Keratinocyte (primary cell): ENCODE measurements at regions not wholly inside any gene's neighbourhood (a gene's known extent, or its start where the extent isn't known, plus 50 kb on each side); places are given as distances from the start of the nearest gene placed in this dataset.

Source experiments
- DNase-seq: peaks from one replicate; pipeline ENCODE4 v3.0.0-alpha.2; 2011; ENCODE audit warnings: low read depth, missing footprints, low spot score
- FAIRE-seq: peaks from 2 replicates; lab custom pipeline; 2011; peaks lifted over from hg19 to GRCh38; lab: Jason Lieb, UNC
- H2AFZ ChIP-seq: 2 replicates; pipeline ENCODE4 v1.6.0; 2012; ENCODE audit warnings: low read length, control low read depth, inconsistent platforms; ENCODE audit not compliant: control insufficient read depth
- H3K27ac ChIP-seq: 2 replicates; pipeline ENCODE4 v1.5.1; 2011; ENCODE audit warnings: low read length; ENCODE audit not compliant: control insufficient read depth, insufficient read depth
- H3K27me3 ChIP-seq: 3 replicates; pipeline ENCODE4 v1.6.0; 2011; ENCODE audit warnings: low read length; ENCODE audit not compliant: control insufficient read depth, insufficient read depth; ENCODE audit errors: extremely low read depth
- H3K36me3 ChIP-seq, 2 experiments: 2 replicates in 1 of 2; 3 replicates in 1 of 2; pipeline ENCODE4 v1.5.1; 2011; ENCODE audit warnings: low read length in 2 of 2, mild to moderate bottlenecking in 1 of 2; ENCODE audit not compliant: control insufficient read depth in 2 of 2, insufficient read depth in 2 of 2; ENCODE audit errors: extremely low read depth in 1 of 2
- H3K4me1 ChIP-seq: 3 replicates; pipeline ENCODE4 v1.5.1; 2011; ENCODE audit warnings: low read length; ENCODE audit not compliant: control insufficient read depth, insufficient read depth; ENCODE audit errors: extremely low read depth
- H3K4me2 ChIP-seq: 3 replicates; pipeline ENCODE4 v1.6.0; 2011; ENCODE audit warnings: low read depth, low read length; ENCODE audit not compliant: control insufficient read depth, insufficient read depth; ENCODE audit errors: extremely low read depth
- H3K4me3 ChIP-seq, 3 experiments: fragments of 200-600 bp in 1 of 3; sonication (generic) in 1 of 3; 2 replicates in 2 of 3; 3 replicates in 1 of 3; pipeline ENCODE4 v1.5.1; 2011 to 2016; ENCODE audit warnings: low read length in 3 of 3, mild to moderate bottlenecking in 3 of 3, control low read depth in 2 of 3, inconsistent platforms in 1 of 3, low read depth in 1 of 3, mixed read lengths in 1 of 3, mixed run types in 1 of 3, moderate library complexity in 1 of 3; ENCODE audit not compliant: control insufficient read depth in 2 of 3, insufficient read depth in 2 of 3; ENCODE audit errors: extremely low read depth in 1 of 3
- H3K79me2 ChIP-seq: 2 replicates; pipeline ENCODE4 v1.6.0; 2012; ENCODE audit warnings: low read length; ENCODE audit not compliant: control insufficient read depth, insufficient read depth
- H3K9ac ChIP-seq: 3 replicates; pipeline ENCODE4 v1.6.0; 2011; ENCODE audit warnings: low read length; ENCODE audit not compliant: control insufficient read depth, insufficient read depth; ENCODE audit errors: extremely low read depth
- H3K9me1 ChIP-seq: 3 replicates; pipeline ENCODE4 v1.6.0; 2011; ENCODE audit warnings: low read length; ENCODE audit not compliant: control insufficient read depth, insufficient read depth; ENCODE audit errors: extremely low read depth
- H3K9me3 ChIP-seq: 2 replicates; pipeline ENCODE4 v1.5.1; 2012; ENCODE audit warnings: low read depth, low read length; ENCODE audit not compliant: control insufficient read depth
- H4K20me1 ChIP-seq: 3 replicates; pipeline ENCODE4 v1.6.0; 2011; ENCODE audit warnings: low read length; ENCODE audit not compliant: control insufficient read depth, insufficient read depth; ENCODE audit errors: extremely low read depth
- CTCF ChIP-seq, 3 experiments: IDR thresholded peaks in 1 of 3; conservative IDR thresholded peaks in 1 of 3; optimal IDR thresholded peaks in 1 of 3; 2 replicates in 2 of 3; 3 replicates in 1 of 3; pipeline versions ENCODE3 to v1.5.1; 2011; ENCODE audit warnings: low read length in 3 of 3, mild to moderate bottlenecking in 3 of 3, moderate library complexity in 2 of 3, control low read depth in 1 of 3, inconsistent platforms in 1 of 3; ENCODE audit not compliant: insufficient read depth in 2 of 3; ENCODE audit errors: extremely low read depth in 1 of 3
- EZH2 ChIP-seq: IDR thresholded peaks from one replicate; pipeline ENCODE4 v1.6.1; 2012; ENCODE audit warnings: inconsistent platforms, mild to moderate bottlenecking, low read length, moderate library complexity
- dilution Hi-C: fragments of 300-500 bp; cut with MboI; formaldehyde crosslinking; loops from one replicate; pipeline ENCODE4 v1.7.0; 2020; ENCODE audit warnings: low sequenced_read_pairs; ENCODE audit not compliant: extremely low pct_ligation_motif_present

DNA sequence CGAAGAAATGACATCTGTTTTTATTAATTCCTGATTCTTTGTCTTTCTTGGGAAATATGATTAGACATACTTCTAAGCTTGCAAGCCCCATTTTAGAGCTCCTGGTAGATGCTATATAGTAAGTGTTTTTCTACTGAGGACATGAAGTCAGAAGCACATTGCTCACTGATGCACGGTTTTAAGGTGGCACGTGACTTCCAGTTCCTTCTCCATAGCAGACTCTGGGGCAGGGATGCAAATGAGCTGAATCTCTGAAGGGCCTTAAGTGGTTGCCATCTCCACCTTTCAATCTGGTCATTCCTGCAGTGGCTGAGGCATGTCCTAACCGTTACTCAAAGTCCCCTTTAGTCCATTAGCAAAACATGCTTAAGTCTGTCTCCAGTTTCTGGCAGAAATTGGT is 421.2 kb upstream of the HTR1E start:
- Histone ChIP-seq H3K9me1 (no peaks in the 10 kb centered on the region), H3K27ac (no peak overlapping the region), H3K36me3 (no peaks in the 10 kb centered on the region), H3K9ac (no peak overlapping the region), H3K79me2 (no peaks in the 10 kb centered on the region), H4K20me1 (no peaks in the 10 kb centered on the region), H3K9me3 (no peaks in the 10 kb centered on the region), H2AFZ (no peak overlapping the region), H3K4me1 (no peaks in the 10 kb centered on the region), H3K4me2 (no peak overlapping the region), H3K27me3 (no peaks in the 10 kb centered on the region), H3K4me3 (no peak overlapping the region)
- dilution Hi-C loops: no loop called here
- DNase-seq (no peak), FAIRE-seq (no peak)
- TF ChIP-seq CTCF (optimal IDR thresholded peaks at IDR 0.05 in 1 of 3, IDR thresholded peaks at IDR 0.05 in 1 of 3, conservative IDR thresholded peaks at IDR 0.05 in 1 of 3; ENCODE audit: extremely low read depth in 1 of 3, insufficient read depth in 2 of 3, low read length in 3 of 3): no peak
- TF ChIP-seq EZH2: no peak

DNA sequence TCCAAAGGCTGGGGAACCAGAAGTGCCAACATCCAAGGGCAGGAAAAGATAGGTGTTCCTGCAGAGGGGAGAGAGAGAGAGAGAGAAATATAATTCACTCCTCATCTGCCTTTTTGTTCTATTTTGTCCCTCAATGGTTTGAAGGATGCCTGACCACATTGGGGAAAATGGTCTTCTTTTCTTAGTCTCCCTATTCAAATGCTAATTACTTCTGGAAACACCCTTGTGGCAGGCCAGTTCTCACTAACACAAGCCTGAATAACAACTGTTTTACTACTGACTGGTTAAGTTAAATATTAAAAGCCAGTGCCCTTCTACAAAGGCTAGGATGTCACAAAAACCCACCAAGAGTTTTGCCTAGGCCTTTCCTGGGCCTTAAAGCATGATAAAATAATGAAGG is 425.4 kb upstream of the HTR1E start:
- no peaks in the 10 kb centered on the region for H4K20me1 ChIP-seq
- no peak overlapping the region for H2AFZ ChIP-seq
- TF ChIP-seq CTCF (optimal IDR thresholded peaks at IDR 0.05 in 1 of 3, IDR thresholded peaks at IDR 0.05 in 1 of 3, conservative IDR thresholded peaks at IDR 0.05 in 1 of 3; ENCODE audit: extremely low read depth in 1 of 3, insufficient read depth in 2 of 3, low read length in 3 of 3) (no peak), EZH2 (no peak)
- no peak overlapping the region for H3K4me3 ChIP-seq
- FAIRE-seq (no peak), DNase-seq (no peak)
- no peaks in the 10 kb centered on the region for H3K36me3 ChIP-seq
- H3K79me2 ChIP-seq: no peaks in the 10 kb centered on the region
- H3K9ac ChIP-seq: no peak overlapping the region
- no peaks in the 10 kb centered on the region for H3K9me3 ChIP-seq
- H3K27ac ChIP-seq: no peak overlapping the region
- dilution Hi-C loops: no loop called here
- H3K9me1 ChIP-seq: no peaks in the 10 kb centered on the region
- no peaks in the 10 kb centered on the region for H3K27me3 ChIP-seq
- no peaks in the 10 kb centered on the region for H3K4me1 ChIP-seq
- no peak overlapping the region for H3K4me2 ChIP-seq
